Heart right ventricle (tissue), 16 donors: ENCODE measurements at regions not wholly inside any gene's neighbourhood (a gene's known extent, or its start where the extent isn't known, plus 50 kb on each side); places are given as distances from the start of the nearest gene placed in this dataset.
A peak's percentile ranks its signal among the peaks of the same experiment; 100 is the strongest.

Source experiments
- ATAC-seq, 8 donors: fragments of 200-7000 bp; cut with Tn5 transposase; one replicate each; pipeline ENCODE4 v1.9.1; 2020; ENCODE audit warnings: mild to moderate bottlenecking in 8 of 8, moderate library complexity in 8 of 8, moderate number of reproducible peaks in 1 of 8
- DNase-seq, 2 donors: peaks; one replicate each; pipeline ENCODE4 v3.0.0-alpha.2; 2020
- H3K27ac ChIP-seq, 10 donors: fragments of 200-600 bp; sonication (generic) in 2 of 10; one replicate each; pipeline versions ENCODE4 v1.5.0 to v1.8.0; 2020 to 2022; ENCODE audit warnings: mild to moderate bottlenecking in 3 of 10
- H3K27me3 ChIP-seq, 7 donors: fragments of 200-600 bp; one replicate each; pipeline ENCODE4 v1.8.0; 2021 to 2022; ENCODE audit warnings: mild to moderate bottlenecking in 2 of 7
- H3K36me3 ChIP-seq, 9 donors: fragments of 200-600 bp; sonication (generic) in 1 of 9; one replicate each; pipeline versions ENCODE4 v1.5.0 to v1.8.0; 2020 to 2022; ENCODE audit warnings: mild to moderate bottlenecking in 2 of 9
- H3K4me1 ChIP-seq, 9 donors: fragments of 200-600 bp; sonication (generic) in 1 of 9; one replicate each; pipeline versions ENCODE4 v1.5.0 to v1.8.0; 2020 to 2022; ENCODE audit warnings: mild to moderate bottlenecking in 4 of 9
- H3K4me3 ChIP-seq, 10 donors: fragments of 200-600 bp; sonication (generic) in 2 of 10; one replicate each; pipeline versions ENCODE4 v1.5.0 to v1.8.0; 2020 to 2022; ENCODE audit warnings: mild to moderate bottlenecking in 7 of 10, moderate library complexity in 2 of 10
- H3K9me3 ChIP-seq, 11 donors: fragments of 200-600 bp in 10 of 11; sonication (generic) in 2 of 11; one replicate each; pipeline versions ENCODE4 v1.5.0 to v1.8.0; 2013 to 2022; ENCODE audit warnings: mild to moderate bottlenecking in 2 of 11, control low read depth in 1 of 11, moderate library complexity in 1 of 11
- CTCF ChIP-seq, 9 donors: fragments of 200-600 bp; sonication (generic) in 2 of 9; IDR thresholded peaks; one replicate each; pipeline versions ENCODE4 v1.5.0 to v1.8.0; 2021 to 2022; ENCODE audit warnings: antibody characterized with exemption in 9 of 9, mild to moderate bottlenecking in 5 of 9, moderate library complexity in 1 of 9
- WGBS, 2 donors: extraction: QIAGEN DNeasy Blood & Tissue Kit; methylation state at CpG; one replicate each; pipeline ENCODE4 v1.1.7; 2013; ENCODE audit warnings: inconsistent platforms in 1 of 2; 5-methylcytosine and 5-hydroxymethylcytosine counted together
- intact Hi-C, 10 donors: fragments of 100-400 bp; cut with DNase I; formaldehyde crosslinking; loops; one replicate each; pipeline versions ENCODE4 v1.11.1 to v1.14.2; 2022
- donor health status: Arrhythmogenic right ventricular cardiomyopathy.
- donor health status: ischemic (EF 13 %, LVEDD 7.1; RV severe dilation, severe dysfunction).
- donor health status: healthy with polysubstance abuse.
- donor health status: DM: no; HTN: yes; CAD: no.
- donor health status: DM: no; HTN: no; CAD: no.
- donor health status: ischemic (EF 25% LVEDD 6.9; RV normal size, moderate dysfunction).
- donor health status: ischemic (EF 25% LVEDD 5.7; RV mildly dilated, moderate dysfunction).
- donor health status: healthy.
- donor health status: DM: yes; HTN: yes; CAD: no.
- donor health status: Ischemic cardiomyopathy.
- donor health status: ischemic (EF 35%, LVEDD 5.7; RV mildly dilated, moderate dysfunction).
- donor health status: nonischemic (EF 11% LVEDD 7.7; RV severe dilation, severe dysfunction).
- donor health status: DM: yes; HTN: yes; CAD: no.
- donor health status: PGD.
- donor health status: ischemic (EF 29% LVEDD 5.4; RV normal size, mild dysfunction).
- donor health status: nonischemic (EF 23%, LVEDD 6.1; RV moderate dilation, normal function).

DNA sequence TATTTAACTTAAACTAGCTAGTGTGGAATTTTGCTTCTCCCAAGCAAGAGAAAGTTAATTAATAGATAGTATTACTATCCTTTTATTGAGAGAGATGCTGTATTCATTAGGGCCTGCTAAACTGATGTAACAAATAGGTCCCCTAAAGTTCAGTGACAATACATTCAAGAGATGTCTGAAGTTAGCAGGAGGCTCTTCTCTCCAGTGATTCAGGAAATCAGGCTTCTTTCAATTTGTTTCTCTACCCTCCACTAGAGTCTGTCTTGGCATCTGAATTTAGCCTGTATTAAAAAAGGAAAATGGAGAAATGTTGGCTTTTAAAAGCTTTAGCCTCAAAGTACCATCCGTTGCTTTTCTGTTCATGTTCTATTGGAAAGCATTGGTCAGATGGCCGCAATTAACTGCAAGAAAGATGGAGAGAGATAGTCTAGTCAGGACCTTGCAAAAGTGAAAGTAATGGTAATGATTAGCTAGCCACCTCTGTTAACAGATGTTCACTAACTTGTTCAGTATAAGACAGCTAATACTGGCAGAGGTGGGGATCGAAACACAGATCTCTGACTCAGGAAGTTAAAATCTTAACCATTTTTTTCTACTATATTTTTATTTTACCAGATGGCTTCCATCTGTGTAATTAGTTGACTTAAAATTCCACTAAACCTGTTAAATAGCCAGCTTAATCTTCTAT, 786.8 kb downstream of the TMTC2 start:
- peaks cover 0 to 19% (median 0%) of the 10 kb centered on the region in 9 donors for H3K4me1 ChIP-seq
- intact Hi-C loops, result no loop called here
- H3K36me3 ChIP-seq, result no peaks in the 10 kb centered on the region
- DNase-seq (no peak), ATAC-seq (no peak)
- H3K9me3 ChIP-seq, result no peaks in the 10 kb centered on the region
- no peak overlapping the region for H3K27ac ChIP-seq
- TF ChIP-seq CTCF (IDR thresholded peaks at IDR 0.05), result no peak
- H3K27me3 ChIP-seq, result no peaks in the 10 kb centered on the region
- 59 to 64% methylated on average over 3 of the region's 3 CpGs for WGBS, 2 donors
- H3K4me3 ChIP-seq, result no peak overlapping the region

DNA sequence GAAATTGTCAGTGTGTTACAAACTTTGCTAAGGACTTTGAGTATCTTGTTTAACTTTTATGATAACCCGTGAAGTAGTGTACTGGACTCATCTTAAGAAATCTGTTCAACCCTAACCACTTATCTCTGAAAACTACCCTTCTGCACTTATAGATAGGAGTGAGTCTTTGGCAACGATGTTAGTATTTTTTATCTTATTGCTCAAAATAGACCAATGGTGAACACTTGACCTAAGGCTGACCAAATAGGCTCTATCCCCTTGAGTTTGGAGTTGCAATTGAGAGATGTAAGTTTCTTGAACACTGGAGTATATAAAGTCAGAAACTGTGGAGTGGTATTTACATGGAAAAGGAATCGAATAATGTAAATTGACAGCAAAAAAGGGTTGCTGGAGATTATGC, 786.1 kb downstream of the TMTC2 start:
- no peak for TF ChIP-seq CTCF (IDR thresholded peaks at IDR 0.05)
- no peaks in the 10 kb centered on the region for H3K27me3 ChIP-seq
- 41 to 48% methylated on average over 3 of the region's 3 CpGs for WGBS, 2 donors

GRCh38 chr12:83472350-83472749, 785.6 kb downstream of the TMTC2 start:
- TF ChIP-seq CTCF (IDR thresholded peaks at IDR 0.05), result no peak
- H3K4me1 ChIP-seq, result peaks cover 0 to 8% (median 0%) of the 10 kb centered on the region in 9 donors
- ATAC-seq (peak in 3 of 8 donors; percentile 31 to 64 (median 33)), DNase-seq (no peak)
- H3K9me3 ChIP-seq, result no peaks in the 10 kb centered on the region
- no peaks in the 10 kb centered on the region for H3K36me3 ChIP-seq
- intact Hi-C loops, result no loop called here
- peak overlapping the region in 1 of 10 donors; percentile 16 for H3K27ac ChIP-seq
- no peaks in the 10 kb centered on the region for H3K27me3 ChIP-seq
- WGBS, 2 donors, result 35 to 49% methylated on average over 4 of the region's 4 CpGs
- H3K4me3 ChIP-seq, result peak overlapping the region in 2 of 10 donors; percentile 5 to 6

More for the DNA sequence above, 786.1 kb downstream of the TMTC2 start:
- no peak overlapping the region for H3K4me3 ChIP-seq
- peaks cover 0 to 11% (median 0%) of the 10 kb centered on the region in 9 donors for H3K4me1 ChIP-seq
- no peak overlapping the region for H3K27ac ChIP-seq
- intact Hi-C loops, result no loop called here
- no peaks in the 10 kb centered on the region for H3K9me3 ChIP-seq
- no peak for ATAC-seq
- DNase-seq, result no peak
- H3K36me3 ChIP-seq, result no peaks in the 10 kb centered on the region

- H3K27me3 ChIP-seq, result no peaks in the 10 kb centered on the region
- H3K36me3 ChIP-seq, result no peaks in the 10 kb centered on the region
- 48 to 67% methylated on average over 6 of the region's 6 CpGs for WGBS, 2 donors
- TF ChIP-seq CTCF (IDR thresholded peaks at IDR 0.05), result no peak
- intact Hi-C loops, result no loop called here
- H3K4me3 ChIP-seq, result no peak overlapping the region
- H3K4me1 ChIP-seq, result no peaks in the 10 kb centered on the region
- ATAC-seq (peak in 1 of 8 donors; percentile 42), DNase-seq (no peak)
- no peak overlapping the region for H3K27ac ChIP-seq
- no peaks in the 10 kb centered on the region for H3K9me3 ChIP-seq
These were observed 784.6 kb downstream of the TMTC2 start for GRCh38 chr12:83471341-83471740.
